ENCODE measurements at regions not wholly inside any gene's neighbourhood (a gene's known extent, or its start where the extent isn't known, plus 50 kb on each side); places are given as distances from the start of the nearest gene placed in this dataset.

GRCh38 chr6:156622185-156622584 lies 155.0 kb upstream of the ARID1B start (continued):
- TF ChIP-seq REST (IDR thresholded peaks at IDR 0.05; ENCODE audit: unreplicated experiment) (no peak), CREB1 (CRISPR knock-in tag; IDR thresholded peaks at IDR 0.05; ENCODE audit: low read depth) (no peak), POLR2AphosphoS5 (IDR thresholded peaks at IDR 0.05; ENCODE audit: low read depth) (no peak), ETS1 (IDR thresholded peaks at IDR 0.05) (no peak), EZH2 (IDR thresholded peaks at IDR 0.05; ENCODE audit: low read depth, unreplicated experiment) (no peak)

- H3K27me3 Mint-ChIP-seq (ENCODE audit: insufficient read depth, low read depth, poor library complexity): peaks cover 5% of the 10 kb centered on the region
- no peak overlapping the region for H3K27ac ChIP-seq (ENCODE audit: low read depth)
- TF ChIP-seq ETS1 (IDR thresholded peaks at IDR 0.05): no peak
- TF ChIP-seq REST (IDR thresholded peaks at IDR 0.05; ENCODE audit: unreplicated experiment): no peak
- no peak for TF ChIP-seq CREB1 (CRISPR knock-in tag; IDR thresholded peaks at IDR 0.05; ENCODE audit: low read depth)
- no peak for TF ChIP-seq POLR2AphosphoS5 (IDR thresholded peaks at IDR 0.05; ENCODE audit: low read depth)
- no peak for TF ChIP-seq ZNF462 (CRISPR knock-in tag; IDR thresholded peaks at IDR 0.05)
These were observed 156.8 kb upstream of the ARID1B start for GRCh38 chr6:156620331-156620730.

More at GRCh38 chr6:156620331-156620730, 156.8 kb upstream of the ARID1B start:
- Mint-ChIP-seq H3K4me3 (no peak overlapping the region), H3K9me3 (no peaks in the 10 kb centered on the region; the same call in 2 of the 3 replicates), H3K36me3 (ENCODE audit: low read depth) (peaks cover under 1% of the 10 kb centered on the region; the same call in 1 of the 3 replicates), H3K27ac (no peak overlapping the region), H3K4me1 (peaks cover 13% of the 10 kb centered on the region; the same call in 1 of the 3 replicates)
- Histone ChIP-seq H3K27me3 (ENCODE audit: insufficient read depth) (no peaks in the 10 kb centered on the region), H2AFZ (no peak overlapping the region), H3K4me2 (no peak overlapping the region), H3K4me3 (no peak overlapping the region), H4K20me1 (replicated peaks; ENCODE audit: insufficient read depth) (no peaks in the 10 kb centered on the region), H3K4me1 (ENCODE audit: insufficient read depth) (no peaks in the 10 kb centered on the region), H3K79me2 (replicated peaks; ENCODE audit: insufficient read depth) (no peaks in the 10 kb centered on the region), H3K9me2 (ENCODE audit: insufficient read depth) (no peaks in the 10 kb centered on the region), H3F3A (replicated peaks; ENCODE audit: low read depth) (no peaks in the 10 kb centered on the region), H3K36me3 (ENCODE audit: insufficient read depth) (no peaks in the 10 kb centered on the region)
- DNase-seq (ENCODE audit: low spot score) (no peak), ATAC-seq (no peak)

All from GM23338 (cell line).